Testis (tissue), 2 donors: ENCODE measurements at regions not wholly inside any gene's neighbourhood (a gene's known extent, or its start where the extent isn't known, plus 50 kb on each side); places are given as distances from the start of the nearest gene placed in this dataset.
"Not testable (repeated sequence)": the region's sequence is repeated elsewhere in the genome, so short reads cannot be mapped to it uniquely, and the experiment has no call there.

Experiments used
- CTCF ChIP-seq, 3 experiments: fragments of 450-650 bp in 2 of 3; fragments of 200-600 bp in 1 of 3; sonication (generic) in 1 of 3; IDR thresholded peaks; one replicate each; pipeline ENCODE4 v1.5.1; 2016 to 2019; ENCODE audit warnings: antibody characterized with exemption in 3 of 3, mild to moderate bottlenecking in 2 of 3, moderate library complexity in 1 of 3
- POLR2A ChIP-seq: fragments of 450-650 bp; IDR thresholded peaks from one replicate; pipeline ENCODE4 v1.6.1; 2017; ENCODE audit warnings: antibody characterized with exemption, mild to moderate bottlenecking, moderate library complexity

GRCh38 chr13:24981181-24981803 lies 114.6 kb upstream of the PABPC3 start:
- TF ChIP-seq CTCF (IDR thresholded peaks at IDR 0.05); POLR2A: not testable (repeated sequence)
